HG02970 (cell line): ENCODE measurements at regions not wholly inside any gene's neighbourhood (a gene's known extent, or its start where the extent isn't known, plus 50 kb on each side); places are given as distances from the start of the nearest gene placed in this dataset.

Source experiments
- ATAC-seq: cut with Tn5 transposase; IDR thresholded peaks from one replicate; pipeline ENCODE4 v1.9.1; 2021; ENCODE audit warnings: mild to moderate bottlenecking, moderate library complexity, moderate number of reproducible peaks; ENCODE audit not compliant: unreplicated experiment, low FRiP score

GRCh38 chr3:94935738-94936580, 873.1 kb downstream of the NSUN3 start:
- ATAC-seq, result no peak

- ATAC-seq, result no peak
These were observed 875.1 kb downstream of the NSUN3 start for GRCh38 chr3:94937980-94938379.

GRCh38 chr3:94946683-94947082, 883.8 kb downstream of the NSUN3 start:
- ATAC-seq, result no peak

GRCh38 chr3:94961423-94962100, 898.7 kb downstream of the NSUN3 start:
- no peak for ATAC-seq

- ATAC-seq, result no peak
These were observed 903.1 kb downstream of the NSUN3 start for GRCh38 chr3:94965867-94966475.

- no peak for ATAC-seq
These were observed 904.3 kb downstream of the NSUN3 start for GRCh38 chr3:94967196-94967595.

GRCh38 chr3:94968519-94968918, 905.7 kb downstream of the NSUN3 start:
- ATAC-seq, result no peak

- no peak for ATAC-seq
These were observed 909.2 kb downstream of the NSUN3 start for GRCh38 chr3:94972066-94972465.

- ATAC-seq, result no peak
These were observed 915.2 kb downstream of the NSUN3 start for GRCh38 chr3:94978084-94978483.

GRCh38 chr3:94985778-94986177, 922.9 kb downstream of the NSUN3 start:
- ATAC-seq, result no peak

GRCh38 chr3:94990952-94991705, 928.3 kb downstream of the NSUN3 start:
- no peak for ATAC-seq

GRCh38 chr3:94996743-94997142, 933.9 kb downstream of the NSUN3 start:
- no peak for ATAC-seq

- no peak for ATAC-seq
These were observed 939.7 kb downstream of the NSUN3 start for GRCh38 chr3:95002438-95003046.

- ATAC-seq, result no peak
These were observed 965.8 kb downstream of the NSUN3 start for GRCh38 chr3:95028688-95029087.

- ATAC-seq, result no peak
These were observed 966.8 kb downstream of the NSUN3 start for GRCh38 chr3:95029644-95030043.

- ATAC-seq, result no peak
These were observed 973.7 kb downstream of the NSUN3 start for GRCh38 chr3:95036526-95037021.

- no peak for ATAC-seq
These were observed 974.2 kb downstream of the NSUN3 start for GRCh38 chr3:95037097-95037496.

- no peak for ATAC-seq
These were observed 975.1 kb downstream of the NSUN3 start for GRCh38 chr3:95037927-95038326.

- ATAC-seq, result no peak
These were observed 981.2 kb downstream of the NSUN3 start for GRCh38 chr3:95044101-95044500.

- ATAC-seq, result no peak
These were observed 985.7 kb downstream of the NSUN3 start for GRCh38 chr3:95048564-95048963.
